PC-3 (cell line): ENCODE measurements at regions not wholly inside any gene's neighbourhood (a gene's known extent, or its start where the extent isn't known, plus 50 kb on each side); places are given as distances from the start of the nearest gene placed in this dataset.

Source experiments
- EZH2 ChIP-seq: fragments of 300-600 bp; sonication (generic); IDR thresholded peaks from one replicate; pipeline ENCODE4 v1.6.1; 2017; ENCODE audit warnings: antibody characterized with exemption, mild to moderate bottlenecking, low read length; ENCODE audit not compliant: unreplicated experiment
- TF ChIP-seq, protein P1 (sequence below): fragments of 300-600 bp; sonication (generic); conservative IDR thresholded peaks from 2 replicates; pipeline ENCODE4 v1.5.1; 2017; ENCODE audit warnings: antibody characterized with exemption, low read depth, mild to moderate bottlenecking, low read length

DNA sequence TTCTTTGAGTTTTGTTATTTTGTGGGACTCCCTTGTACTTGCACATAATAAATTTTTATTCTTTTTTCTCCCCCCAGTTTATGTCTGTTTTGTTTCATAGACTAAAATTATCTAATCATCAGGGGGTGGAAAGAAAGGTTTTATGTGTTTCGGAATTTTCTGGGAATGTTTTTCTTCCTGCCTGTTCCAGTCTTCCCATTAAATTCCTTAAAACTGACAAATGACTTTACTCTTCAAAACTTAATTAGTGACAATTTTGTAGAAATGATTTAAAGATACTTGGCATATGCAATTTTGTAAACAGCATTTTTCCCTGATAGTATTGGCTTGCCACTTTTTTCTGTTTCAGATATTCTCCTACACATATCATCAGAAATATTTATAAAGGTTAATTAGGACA, 1813.4 kb downstream of the PCDH9 start:
- TF ChIP-seq, protein P1, sequence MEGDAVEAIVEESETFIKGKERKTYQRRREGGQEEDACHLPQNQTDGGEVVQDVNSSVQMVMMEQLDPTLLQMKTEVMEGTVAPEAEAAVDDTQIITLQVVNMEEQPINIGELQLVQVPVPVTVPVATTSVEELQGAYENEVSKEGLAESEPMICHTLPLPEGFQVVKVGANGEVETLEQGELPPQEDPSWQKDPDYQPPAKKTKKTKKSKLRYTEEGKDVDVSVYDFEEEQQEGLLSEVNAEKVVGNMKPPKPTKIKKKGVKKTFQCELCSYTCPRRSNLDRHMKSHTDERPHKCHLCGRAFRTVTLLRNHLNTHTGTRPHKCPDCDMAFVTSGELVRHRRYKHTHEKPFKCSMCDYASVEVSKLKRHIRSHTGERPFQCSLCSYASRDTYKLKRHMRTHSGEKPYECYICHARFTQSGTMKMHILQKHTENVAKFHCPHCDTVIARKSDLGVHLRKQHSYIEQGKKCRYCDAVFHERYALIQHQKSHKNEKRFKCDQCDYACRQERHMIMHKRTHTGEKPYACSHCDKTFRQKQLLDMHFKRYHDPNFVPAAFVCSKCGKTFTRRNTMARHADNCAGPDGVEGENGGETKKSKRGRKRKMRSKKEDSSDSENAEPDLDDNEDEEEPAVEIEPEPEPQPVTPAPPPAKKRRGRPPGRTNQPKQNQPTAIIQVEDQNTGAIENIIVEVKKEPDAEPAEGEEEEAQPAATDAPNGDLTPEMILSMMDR: no peak
- no peak for TF ChIP-seq EZH2
